Stimulated activated CD8-positive, alpha-beta memory T cell treated with anti-CD3 and anti-CD28 coated beads, Interleukin-4, amount 100 ng/mL, for 1 hour (primary cell): ENCODE measurements at regions not wholly inside any gene's neighbourhood (a gene's known extent, or its start where the extent isn't known, plus 50 kb on each side); places are given as distances from the start of the nearest gene placed in this dataset.

Experiments used
- DNase-seq, 2 donors: peaks; one replicate each; pipeline ENCODE4 v3.0.0-alpha.2; 2020; ENCODE audit warnings: low read depth in 2 of 2, low spot score in 1 of 2

DNA sequence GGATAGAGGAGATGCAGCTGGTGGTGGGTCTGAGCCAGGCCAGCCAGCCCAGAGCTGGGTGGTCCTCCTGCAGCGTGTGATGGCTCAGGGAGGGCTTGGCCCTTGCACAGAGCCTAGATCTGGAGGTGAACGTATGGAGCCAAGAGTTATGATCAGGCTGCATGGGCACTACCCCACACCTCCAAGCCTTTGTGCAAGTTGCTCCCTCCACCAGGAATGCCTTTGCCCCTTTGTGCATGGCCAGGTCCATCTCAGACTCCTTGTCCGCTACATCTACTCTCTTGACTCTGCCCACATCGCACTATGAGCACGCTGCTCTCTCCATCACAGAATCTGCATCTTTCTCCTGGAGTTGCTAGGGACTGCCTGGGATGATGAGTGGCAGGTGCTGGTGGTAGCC, 895.7 kb downstream of the TBC1D22A start:
- no peak for DNase-seq

DNA sequence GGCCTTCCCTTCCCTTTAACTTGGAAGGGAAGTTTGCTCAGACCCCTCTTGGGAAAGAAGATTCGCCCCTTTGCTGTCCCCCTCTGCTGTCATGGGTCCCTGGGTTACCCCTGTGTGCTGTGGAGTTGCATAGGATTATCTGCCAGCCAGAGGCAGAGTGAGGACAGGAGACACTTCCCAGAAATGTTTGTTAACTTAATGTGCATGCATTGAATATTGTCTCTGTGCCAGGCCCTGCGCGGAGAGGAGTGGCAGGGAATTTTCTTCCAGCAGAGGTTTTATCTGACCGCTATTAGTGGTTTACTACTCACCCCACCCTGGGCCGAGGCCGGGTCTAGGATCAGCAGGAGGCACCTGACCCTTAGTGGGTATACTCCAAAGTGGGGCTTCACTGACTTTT, 894.8 kb downstream of the TBC1D22A start:
- no peak for DNase-seq

DNA sequence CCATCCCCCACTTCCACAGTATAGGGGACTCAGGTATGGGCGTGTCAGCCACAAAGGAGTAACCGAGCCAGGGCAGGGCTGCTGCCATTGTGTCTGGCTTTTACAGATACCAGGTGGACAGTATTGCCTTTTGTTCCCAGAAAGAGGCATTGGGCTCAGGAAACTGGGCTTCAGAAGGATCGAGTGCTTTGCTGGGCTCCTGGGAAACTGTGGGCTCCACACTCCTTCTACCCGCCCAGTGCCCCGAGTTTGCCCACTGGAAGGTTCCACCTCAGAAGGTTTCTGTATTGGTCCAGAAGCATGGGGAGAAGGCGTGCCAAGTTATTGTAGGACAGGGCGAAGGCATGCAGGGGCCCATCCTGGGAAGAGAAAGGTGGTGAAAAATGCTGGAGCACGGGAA, 894.4 kb downstream of the TBC1D22A start:
- no peak for DNase-seq

DNA sequence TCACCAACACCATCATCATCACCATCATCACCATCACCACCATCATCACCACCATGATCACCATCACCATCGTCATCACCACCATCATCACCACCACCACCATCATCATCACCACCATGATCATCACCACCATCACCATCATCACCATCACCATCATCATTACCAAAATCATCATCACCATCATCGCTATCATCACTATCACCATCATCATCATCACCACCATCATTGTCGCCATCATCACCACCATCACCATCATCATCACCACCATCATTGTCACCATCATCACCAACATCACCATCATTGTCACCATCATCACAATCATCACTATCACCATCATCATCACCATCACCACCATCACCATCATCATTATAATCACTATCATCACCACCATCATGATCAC, 893.5 kb downstream of the TBC1D22A start:
- DNase-seq: no peak

DNA sequence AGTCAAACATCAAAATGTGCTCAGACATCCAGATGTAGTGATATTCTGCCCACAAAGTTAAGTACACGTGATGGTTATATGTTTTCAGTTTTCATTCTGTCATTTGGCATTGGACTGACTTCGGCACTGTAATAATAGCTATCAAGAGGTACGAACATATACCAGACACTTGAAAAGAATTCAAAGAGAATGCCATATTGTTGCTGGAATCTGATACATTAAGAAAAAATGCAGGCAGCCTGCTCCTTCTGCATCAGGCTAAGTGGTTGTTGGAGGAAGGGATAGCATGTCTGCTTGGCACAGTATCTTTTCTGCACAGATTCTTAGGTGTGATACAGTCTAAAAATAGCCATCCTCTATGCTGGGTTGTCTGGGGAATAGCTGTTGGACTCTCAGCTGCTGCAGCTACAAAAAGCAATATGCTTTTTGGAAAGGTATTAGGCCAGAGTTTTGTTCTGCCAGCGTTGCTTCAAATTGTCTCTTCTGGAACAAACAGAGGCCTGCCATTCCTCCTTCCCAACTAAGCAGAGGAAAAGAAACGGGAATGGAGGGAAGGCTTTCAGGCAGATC, 892.6 kb downstream of the TBC1D22A start:
- no peak for DNase-seq

DNA sequence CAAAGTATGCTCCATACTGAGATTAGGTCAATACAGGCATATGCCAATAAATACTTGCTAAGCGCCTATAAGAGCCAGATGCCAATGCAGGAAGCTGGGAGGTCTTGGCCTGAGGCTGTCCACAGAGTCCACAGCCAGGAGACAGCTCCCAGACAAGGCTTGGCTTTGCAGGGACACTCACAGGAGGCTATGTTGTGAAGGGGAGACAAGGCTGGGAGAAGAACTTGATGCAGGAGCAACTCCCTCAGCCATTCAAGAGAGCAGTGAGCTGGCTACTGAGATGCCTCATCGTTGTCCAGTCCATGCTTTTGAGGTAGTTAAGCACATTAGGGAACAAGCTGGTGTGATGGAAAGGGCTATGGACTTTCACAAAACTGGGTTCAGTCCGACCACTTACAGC, 891.5 kb downstream of the TBC1D22A start:
- DNase-seq: no peak

DNA sequence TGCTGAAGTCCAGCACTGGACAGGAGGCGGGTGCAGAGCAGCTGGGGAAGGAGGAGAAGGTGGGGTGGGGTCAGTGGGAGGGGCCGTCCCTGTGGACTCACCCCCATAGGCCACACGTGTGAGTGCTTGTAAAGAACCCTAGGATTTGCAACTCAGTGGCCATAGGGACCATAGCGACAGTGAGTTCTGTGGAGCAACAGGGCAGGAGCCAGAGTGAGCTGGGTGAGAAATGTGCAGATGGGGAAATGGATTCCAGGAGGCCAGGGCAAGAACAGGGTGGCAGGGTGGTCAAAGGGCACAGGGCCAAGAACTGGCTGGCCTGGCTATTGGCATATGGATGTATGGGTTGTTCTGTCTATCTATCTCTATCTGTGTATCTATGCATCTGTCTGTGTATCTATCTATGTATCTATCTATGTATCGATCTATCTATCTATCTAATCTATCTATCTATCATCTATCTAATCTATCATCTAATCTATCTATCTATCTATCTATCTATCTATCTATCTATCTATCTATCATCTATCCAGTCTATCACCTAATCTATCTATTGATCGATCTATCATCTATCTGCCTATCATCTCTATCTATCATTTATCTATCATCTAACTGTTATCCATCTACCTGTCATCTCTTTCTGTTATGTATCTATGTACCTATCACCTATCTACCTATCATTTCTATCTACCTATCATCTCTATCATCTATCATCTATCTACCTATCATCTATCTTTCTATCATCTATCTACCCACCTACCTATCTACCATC, 889.0 kb downstream of the TBC1D22A start:
- DNase-seq: no peak

DNA sequence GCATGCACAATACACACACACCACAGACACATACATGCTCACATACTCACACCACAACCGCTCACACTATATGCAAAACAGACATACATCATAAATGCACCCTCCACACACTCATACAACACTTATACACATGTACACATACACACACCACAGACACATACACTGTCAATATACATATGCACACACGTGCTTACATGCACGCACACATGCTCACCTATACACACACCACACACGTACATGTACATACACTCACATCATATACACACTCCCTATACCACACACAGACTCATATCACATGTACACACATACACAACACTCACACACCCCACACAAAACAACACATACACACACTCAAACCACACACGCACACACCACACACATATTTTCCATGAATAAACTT, 885.3 kb downstream of the TBC1D22A start:
- DNase-seq: no peak

DNA sequence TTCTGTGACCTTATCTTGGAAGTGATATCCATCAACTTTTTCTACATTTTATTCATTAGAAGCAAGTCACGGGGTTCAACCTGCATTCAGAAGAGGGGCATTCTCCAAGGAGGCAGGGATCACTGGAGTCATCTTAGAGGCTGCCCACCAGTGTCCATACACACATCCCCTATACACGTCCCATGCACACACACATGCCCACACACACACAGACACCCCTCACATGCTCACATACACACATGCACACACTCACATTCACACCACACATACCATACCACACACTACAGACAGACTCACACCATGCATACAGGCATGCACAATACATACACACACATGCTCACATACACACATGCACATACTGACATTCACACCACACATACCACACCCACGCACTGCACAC, 884.7 kb downstream of the TBC1D22A start:
- DNase-seq: no peak

DNA sequence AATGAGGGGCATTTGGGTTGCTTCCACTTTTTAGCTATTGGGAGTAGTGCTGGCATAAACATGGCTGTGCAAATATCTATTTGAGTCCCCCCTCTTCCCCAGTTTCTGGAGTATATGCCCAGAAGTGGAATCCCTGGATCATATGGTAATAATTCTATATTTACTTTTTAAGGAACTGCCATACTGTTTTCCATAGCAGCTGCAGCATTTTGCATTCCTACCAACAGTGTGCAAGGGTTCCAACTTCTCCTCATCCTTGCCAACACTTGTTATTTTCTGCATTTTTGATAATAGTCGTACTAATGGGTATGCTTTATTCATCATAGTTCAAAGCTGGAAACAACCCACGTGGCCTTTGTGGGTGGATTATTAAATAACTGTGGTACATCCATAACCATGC, 883.5 kb downstream of the TBC1D22A start:
- DNase-seq: no peak

DNA sequence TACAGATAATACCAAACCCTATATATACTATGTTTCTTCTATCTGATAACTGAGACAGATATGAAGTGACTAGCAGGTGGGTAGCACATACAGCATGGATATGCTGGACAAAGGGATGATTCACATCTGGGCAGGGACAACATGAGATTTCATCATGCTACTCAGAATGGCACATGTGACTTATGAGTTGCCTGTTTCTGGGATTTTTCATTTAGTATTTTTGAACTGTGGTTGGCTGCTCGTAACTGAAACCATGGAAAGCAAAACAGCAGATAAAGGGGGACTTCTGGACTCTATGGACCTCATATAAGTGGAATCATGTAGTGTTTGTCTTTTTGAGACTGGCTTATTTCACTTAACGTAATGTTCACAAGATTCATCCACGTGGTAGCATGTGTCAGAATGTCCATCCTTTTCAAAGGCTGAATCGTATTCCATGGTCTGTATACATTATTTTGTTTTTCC, 883.0 kb downstream of the TBC1D22A start:
- no peak for DNase-seq

DNA sequence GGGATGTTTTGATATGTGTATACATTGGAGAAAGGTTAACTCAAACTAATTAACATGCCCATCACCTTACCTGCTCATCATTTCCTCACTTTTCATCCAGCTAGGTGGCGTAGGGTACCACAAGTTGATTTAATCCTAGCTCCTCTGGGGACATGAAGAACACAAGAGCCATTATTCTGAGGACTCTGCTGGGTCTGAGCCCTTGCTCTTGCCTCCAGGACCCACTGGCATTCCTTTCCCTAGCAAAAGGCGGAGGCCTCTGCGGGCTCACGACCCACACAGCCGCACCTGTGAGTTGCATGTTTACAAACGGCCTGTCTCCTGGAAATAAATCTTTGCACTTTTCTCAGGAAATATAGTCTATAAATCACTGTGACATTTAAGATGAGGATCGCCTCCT, 871.9 kb downstream of the TBC1D22A start:
- no peak for DNase-seq

DNA sequence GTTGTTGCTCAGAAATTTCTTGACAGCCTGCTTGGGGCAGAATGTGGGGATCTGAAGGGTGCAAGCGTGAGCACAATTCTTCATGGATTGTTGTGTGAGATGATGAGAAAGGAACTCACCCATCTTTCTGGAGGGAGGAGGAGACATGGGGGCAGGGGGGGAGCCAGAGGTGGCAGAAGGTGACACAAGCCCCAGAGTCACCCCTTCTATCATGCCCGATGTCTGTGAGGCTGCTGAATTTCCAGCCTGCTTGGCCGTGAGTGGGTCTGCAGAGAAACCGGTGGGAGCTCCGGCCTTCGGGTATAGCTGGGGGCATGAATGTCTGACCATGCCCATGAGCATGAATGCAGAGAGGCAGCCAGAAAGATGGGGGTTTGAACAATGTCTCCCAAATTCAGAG, 870.7 kb downstream of the TBC1D22A start:
- DNase-seq: no peak

DNA sequence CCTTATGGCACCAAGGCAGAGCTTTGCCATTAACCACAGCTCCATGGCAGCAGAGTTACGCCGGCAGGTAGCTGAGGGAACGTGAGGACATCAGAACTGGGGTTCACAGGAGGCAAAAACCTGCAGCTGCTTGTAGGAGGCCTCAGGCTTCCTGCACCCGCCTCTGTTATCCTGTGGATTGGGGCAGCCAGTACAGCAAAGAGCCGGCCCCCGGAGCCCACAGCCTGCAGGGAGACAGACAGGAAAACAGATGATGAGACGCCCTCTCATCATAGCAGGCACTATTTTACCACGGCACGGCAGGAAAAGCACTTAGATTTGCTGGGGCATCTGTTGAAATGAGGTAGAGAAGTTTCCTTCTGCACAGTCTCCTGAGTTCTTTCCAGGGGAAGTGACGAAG, 870.3 kb downstream of the TBC1D22A start:
- DNase-seq: no peak

DNA sequence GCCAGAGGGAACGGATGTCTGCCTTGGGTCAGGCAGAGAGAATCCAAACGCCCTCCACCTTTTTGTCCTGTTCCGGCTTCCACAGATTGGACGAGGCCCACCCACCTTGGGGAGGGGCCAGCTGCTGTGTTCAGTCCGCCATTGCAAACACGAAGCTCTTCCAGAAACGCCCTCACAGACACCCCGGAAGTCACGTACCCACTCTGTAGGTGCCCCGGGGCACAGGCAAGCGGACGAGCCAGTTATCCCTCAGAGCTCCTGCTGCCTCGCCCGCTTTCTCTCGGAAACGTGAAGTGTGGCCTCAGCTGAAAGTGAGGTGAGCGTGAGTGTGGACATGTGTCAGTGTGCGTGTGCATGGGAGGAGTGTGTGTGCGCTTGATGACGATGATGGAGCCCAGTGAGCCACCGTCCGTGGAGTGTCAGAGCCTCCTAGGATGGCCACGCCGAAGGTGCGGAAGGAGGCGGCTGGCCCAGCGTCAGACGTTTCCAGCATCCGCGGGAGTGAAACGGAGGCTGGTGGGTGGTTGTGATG, 869.2 kb downstream of the TBC1D22A start:
- DNase-seq: no peak

DNA sequence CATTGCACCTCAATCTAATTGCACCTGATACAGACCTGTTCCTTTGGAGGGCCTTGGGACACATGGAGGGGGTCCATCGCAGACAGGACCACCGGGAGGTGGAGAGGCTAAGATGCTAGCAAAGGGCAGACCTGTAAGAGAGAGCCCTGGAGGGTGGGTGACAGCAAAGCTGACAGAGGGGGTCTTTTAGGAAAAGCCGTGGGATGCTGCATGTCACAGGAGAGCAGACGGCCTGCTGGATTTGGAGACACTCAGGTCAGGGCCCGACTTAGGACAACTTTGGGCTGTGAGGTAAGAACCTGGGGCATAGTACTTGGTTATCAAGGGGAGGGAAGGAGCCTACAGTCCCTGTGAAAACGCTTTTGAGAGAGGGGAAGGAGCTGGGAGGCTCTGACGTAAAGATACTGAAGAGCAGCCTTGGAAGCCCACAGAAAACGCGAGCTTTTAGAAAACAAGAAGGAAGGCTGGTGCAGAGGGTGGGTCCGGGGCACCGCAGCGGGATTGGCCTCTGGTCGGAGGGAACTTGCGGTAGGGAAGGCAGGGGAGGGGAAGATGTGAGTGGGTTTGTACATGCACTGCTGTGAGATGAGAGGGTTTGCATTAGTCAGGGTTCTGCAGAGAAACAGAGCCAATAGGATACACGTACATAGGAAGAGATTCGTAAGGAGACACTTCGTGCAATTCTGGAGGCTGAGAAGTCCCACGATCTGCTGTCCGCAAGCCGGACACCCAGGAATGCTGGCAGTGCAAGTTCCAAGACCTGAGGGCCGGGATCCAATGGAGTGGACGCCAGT, 868.5 kb downstream of the TBC1D22A start:
- no peak for DNase-seq

DNA sequence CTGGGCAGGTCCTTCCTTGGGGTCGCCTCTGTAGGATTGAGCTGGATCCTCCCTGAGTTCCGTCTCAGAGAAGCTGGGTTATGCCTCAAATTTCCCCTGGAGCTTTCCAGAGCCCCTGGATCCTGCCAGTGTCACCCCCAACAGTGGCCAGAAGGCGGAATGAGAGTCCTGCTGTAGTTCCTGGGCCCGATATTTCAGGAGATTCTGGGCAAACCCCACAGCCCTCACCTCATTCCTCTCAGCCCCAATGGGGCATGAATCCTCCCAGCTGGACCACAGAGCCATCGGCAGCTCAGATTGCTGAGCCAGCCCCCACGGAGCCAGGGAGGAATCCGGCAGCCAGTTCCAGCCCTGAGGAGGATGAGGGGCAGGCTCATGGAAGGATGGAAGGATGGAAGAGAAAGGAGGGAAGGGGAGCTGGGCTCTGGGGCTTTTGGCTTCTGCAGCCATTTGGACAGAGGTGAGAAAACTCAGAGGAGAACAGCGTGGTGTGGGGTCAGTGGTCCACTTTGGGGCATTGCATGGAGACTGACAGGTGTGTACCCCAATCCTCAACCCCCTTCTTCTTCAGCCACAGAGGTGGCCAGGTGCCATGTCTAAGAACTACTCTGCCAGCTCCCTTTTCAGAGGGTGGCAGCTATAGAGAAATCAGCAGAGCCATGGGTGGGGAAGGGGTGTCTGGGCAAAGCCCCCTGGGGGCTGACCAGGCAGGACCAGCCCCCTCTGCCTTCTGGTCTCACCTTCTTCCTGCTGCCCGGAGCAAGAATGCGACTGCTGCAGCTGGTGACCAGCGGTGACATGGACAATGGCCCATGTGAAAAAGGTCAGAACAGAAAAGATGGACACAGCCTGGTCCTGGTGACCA, 867.6 kb downstream of the TBC1D22A start:
- DNase-seq: no peak

DNA sequence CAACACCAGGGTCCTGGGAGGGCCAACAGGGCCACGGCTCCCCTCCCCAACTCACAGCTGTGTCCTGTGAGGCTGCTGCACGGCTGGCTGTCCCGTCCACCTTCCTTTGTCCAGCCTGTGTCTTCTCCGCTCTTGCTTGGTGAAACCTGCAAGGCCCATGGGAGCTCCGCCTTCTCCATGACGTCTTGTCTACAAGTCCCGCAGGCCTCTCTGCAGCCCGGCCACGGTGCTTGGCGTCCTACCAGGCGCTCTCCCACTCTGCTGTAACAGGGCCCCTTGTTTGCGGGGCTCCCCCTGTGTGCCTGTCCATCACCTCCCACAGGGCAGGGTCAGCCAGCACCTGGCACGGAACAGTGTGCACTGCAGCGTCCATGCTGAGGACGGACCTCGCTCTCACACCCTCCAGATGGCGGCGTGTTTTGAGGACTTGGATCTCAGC, 866.8 kb downstream of the TBC1D22A start:
- DNase-seq: no peak

DNA sequence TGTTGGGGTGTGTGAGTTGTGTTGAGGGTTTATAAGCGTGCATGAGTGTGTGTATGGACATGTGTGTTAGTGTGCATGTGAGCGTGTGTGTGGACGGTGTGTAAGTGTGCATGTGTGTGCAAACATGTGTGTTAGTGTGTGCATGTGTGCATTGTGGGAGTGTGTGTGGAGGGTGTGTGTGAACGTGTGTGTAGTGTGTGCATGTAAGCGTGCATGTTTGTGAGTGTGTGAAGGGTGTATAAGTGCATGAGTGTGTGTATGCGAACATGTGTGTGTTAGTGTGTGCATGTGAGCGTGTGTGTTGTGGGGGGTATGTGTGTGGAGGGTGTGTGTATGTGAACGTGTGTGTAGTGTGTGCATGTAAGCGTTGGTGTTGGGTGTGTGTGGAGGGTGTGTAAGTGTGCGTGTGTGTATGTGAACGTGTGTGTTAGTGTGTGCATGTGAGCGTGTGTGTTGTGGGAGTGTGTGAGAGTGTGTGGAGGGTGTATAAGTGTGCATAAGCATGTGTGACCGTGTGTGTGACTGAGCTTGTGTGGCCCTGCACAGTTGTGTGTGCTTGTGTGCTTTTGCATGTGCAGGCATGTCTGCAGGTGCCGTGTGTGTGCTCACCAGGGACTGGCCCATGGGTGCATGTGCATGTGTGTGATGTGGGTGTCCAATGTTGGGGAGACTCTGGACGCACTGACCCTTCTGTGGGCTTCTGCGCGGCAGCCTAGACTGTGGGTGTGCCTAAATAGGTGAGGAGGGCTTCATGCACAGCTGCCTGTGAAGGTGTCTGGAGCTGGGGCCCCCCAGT, 866.2 kb downstream of the TBC1D22A start:
- DNase-seq: no peak

DNA sequence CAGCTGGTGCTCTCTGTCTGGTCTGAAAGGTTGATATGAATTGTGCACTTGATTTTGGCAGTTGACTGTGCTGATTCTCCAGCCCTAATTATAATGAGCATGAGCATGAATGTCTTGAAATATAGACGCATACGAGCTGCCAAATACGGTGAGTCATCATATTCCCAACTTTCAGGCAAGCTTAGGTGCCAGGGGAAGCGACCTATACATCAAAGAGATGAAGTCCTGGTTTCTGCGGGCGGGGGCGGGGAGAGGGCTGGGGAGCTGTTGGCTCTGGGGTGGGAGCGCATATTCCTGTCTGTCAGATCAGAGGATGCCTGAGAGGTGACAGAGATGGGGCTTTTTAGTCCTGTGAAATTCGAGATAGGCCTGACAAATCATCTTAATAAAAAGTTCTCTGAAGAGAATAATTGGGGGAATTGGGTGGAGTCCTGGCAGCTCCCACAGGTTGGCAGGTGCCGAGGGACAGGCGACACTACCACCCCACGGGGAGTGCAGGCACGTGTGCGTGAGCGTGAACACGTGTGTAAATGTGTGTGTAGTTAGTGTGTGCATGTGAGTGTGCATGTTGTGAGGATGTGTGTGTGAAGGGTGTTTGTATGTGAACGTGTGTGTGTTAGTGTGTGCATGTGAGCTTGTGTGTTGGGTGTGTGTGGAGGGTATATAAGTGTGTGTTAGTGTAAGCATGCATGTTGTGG, 865.3 kb downstream of the TBC1D22A start:
- no peak for DNase-seq
